ENCODE measurements at regions not wholly inside any gene's neighbourhood (a gene's known extent, or its start where the extent isn't known, plus 50 kb on each side); places are given as distances from the start of the nearest gene placed in this dataset.

- TF ChIP-seq ZBTB43 (CRISPR knock-in tag; IDR thresholded peaks at IDR 0.05) = no peak
These were observed 394.2 kb upstream of the EPHA3 start (continued) for GRCh38 chr3:88713233-88713691.

- Mint-ChIP-seq H3K27ac (no peak overlapping the region), H3K4me3 (no peak overlapping the region), H3K9me3 (peaks cover 10% of the 10 kb centered on the region), H3K27me3 (ENCODE audit: low read depth) (no peaks in the 10 kb centered on the region; the same call in 1 of the 2 replicates), H3K4me1 (no peaks in the 10 kb centered on the region), H3K36me3 (peaks cover 6% of the 10 kb centered on the region)
- CTCF ChIA-PET = no interaction called here
- POLR2A ChIA-PET = no interaction called here
- no peak for TF ChIP-seq JAZF1 (CRISPR knock-in tag; IDR thresholded peaks at IDR 0.05)
- TF ChIP-seq FOXP1 (CRISPR knock-in tag; IDR thresholded peaks at IDR 0.05; ENCODE audit: borderline replicate concordance) = no peak
- no peak for TF ChIP-seq OVOL2 (CRISPR knock-in tag; IDR thresholded peaks at IDR 0.05; ENCODE audit: borderline replicate concordance)
- TF ChIP-seq GABPB1 (CRISPR knock-in tag; IDR thresholded peaks at IDR 0.05) = no peak
- no peak for TF ChIP-seq ARID4B (CRISPR knock-in tag; IDR thresholded peaks at IDR 0.05; ENCODE audit: borderline replicate concordance)
- ATAC-seq (no peak), DNase-seq (ENCODE audit: low spot score) (no peak)
These were observed 381.8 kb upstream of the EPHA3 start for GRCh38 chr3:88725440-88726165.

- H3K4me1 Mint-ChIP-seq = no peaks in the 10 kb centered on the region
- no peak overlapping the region for H3K4me3 Mint-ChIP-seq
- H3K36me3 Mint-ChIP-seq = no peaks in the 10 kb centered on the region
- ATAC-seq = no peak
- no peak overlapping the region for H3K27ac Mint-ChIP-seq
- ChIA-PET CTCF (no interaction called here), POLR2A (no interaction called here)
- no peaks in the 10 kb centered on the region for H3K9me3 Mint-ChIP-seq
- DNase-seq (ENCODE audit: low spot score) = no peak
- no peaks in the 10 kb centered on the region; the same call in 1 of the 2 replicates for H3K27me3 Mint-ChIP-seq (ENCODE audit: low read depth)
- TF ChIP-seq ZNF281 (CRISPR knock-in tag; IDR thresholded peaks at IDR 0.05) = no peak
- no peak for TF ChIP-seq CDX4 (CRISPR knock-in tag; IDR thresholded peaks at IDR 0.05; ENCODE audit: borderline replicate concordance)
- TF ChIP-seq ZNF416 (CRISPR knock-in tag; IDR thresholded peaks at IDR 0.05) = no peak
- no peak for TF ChIP-seq AFF4 (CRISPR knock-in tag; IDR thresholded peaks at IDR 0.05; ENCODE audit: borderline replicate concordance)
- no peak for TF ChIP-seq IRF2 (CRISPR knock-in tag; IDR thresholded peaks at IDR 0.05; ENCODE audit: borderline replicate concordance, low read depth)
- TF ChIP-seq ARID4B (CRISPR knock-in tag; IDR thresholded peaks at IDR 0.05; ENCODE audit: borderline replicate concordance) = no peak
- TF ChIP-seq TEAD1 (CRISPR knock-in tag; IDR thresholded peaks at IDR 0.05) = no peak
- no peak for TF ChIP-seq ZNF121 (CRISPR knock-in tag; IDR thresholded peaks at IDR 0.05)
These were observed 375.2 kb upstream of the EPHA3 start for GRCh38 chr3:88732186-88732585.

Measured in WTC11 (cell line).